C4-2B (cell line): ENCODE measurements at regions not wholly inside any gene's neighbourhood (a gene's known extent, or its start where the extent isn't known, plus 50 kb on each side); places are given as distances from the start of the nearest gene placed in this dataset.

Source experiments
- CTCF ChIP-seq: fragments of 450-650 bp; conservative IDR thresholded peaks from 2 replicates; pipeline ENCODE4 v1.5.1; 2017; ENCODE audit warnings: mild to moderate bottlenecking
- ZFX ChIP-seq: fragments of 450-650 bp; IDR thresholded peaks from 2 replicates; pipeline ENCODE4 v1.6.1; 2017

DNA sequence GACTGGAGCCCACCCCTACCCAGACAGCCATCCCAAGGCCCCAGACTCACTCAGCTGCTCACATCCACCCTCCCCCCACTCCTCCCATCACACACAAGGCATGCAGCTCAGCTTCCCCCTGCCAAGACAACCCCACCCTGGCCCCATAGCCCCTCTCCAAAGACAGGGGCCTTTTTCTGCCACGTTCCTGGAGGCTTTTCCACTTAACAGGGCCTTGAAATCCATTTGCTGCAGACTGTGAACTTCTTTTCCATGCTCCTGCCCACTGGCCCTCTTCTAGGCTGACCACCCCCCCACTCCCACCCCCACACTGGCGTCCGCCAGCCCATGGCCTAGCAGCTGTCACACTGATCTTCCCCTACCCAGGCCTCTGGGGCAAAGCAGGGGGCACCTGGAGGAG, 76.0 kb downstream of the PJA1 start:
- TF ChIP-seq CTCF (no peak), ZFX (no peak)
